GM19351 (cell line): ENCODE measurements at regions not wholly inside any gene's neighbourhood (a gene's known extent, or its start where the extent isn't known, plus 50 kb on each side); places are given as distances from the start of the nearest gene placed in this dataset.
"Not testable (repeated sequence)": the region's sequence is repeated elsewhere in the genome, so short reads cannot be mapped to it uniquely, and the experiment has no call there.

ENCODE experiments used
- ATAC-seq: cut with Tn5 transposase; IDR thresholded peaks from one replicate; pipeline ENCODE4 v1.9.1; 2021; ENCODE audit warnings: mild to moderate bottlenecking, moderate library complexity; ENCODE audit not compliant: unreplicated experiment

GRCh38 chr5:51802551-51803184, 419.4 kb downstream of the ISL1 start:
- no peak for ATAC-seq

- no peak for ATAC-seq
Measured at GRCh38 chr5:51806677-51807076, 423.4 kb downstream of the ISL1 start.

- ATAC-seq = no peak
Measured at GRCh38 chr5:51810592-51810991, 427.3 kb downstream of the ISL1 start.

- no peak for ATAC-seq
Measured at GRCh38 chr5:51811883-51812471, 428.7 kb downstream of the ISL1 start.

GRCh38 chr5:51814817-51815216, 431.6 kb downstream of the ISL1 start:
- ATAC-seq = not testable (repeated sequence)

- no peak for ATAC-seq
Measured at GRCh38 chr5:51816427-51816826, 433.2 kb downstream of the ISL1 start.

GRCh38 chr5:51821697-51822096, 438.4 kb downstream of the ISL1 start:
- no peak for ATAC-seq

GRCh38 chr5:51829230-51829629, 446.0 kb downstream of the ISL1 start:
- ATAC-seq = no peak

- ATAC-seq = no peak
Measured at GRCh38 chr5:51829691-51830090, 446.4 kb downstream of the ISL1 start.

GRCh38 chr5:51832934-51833470, 449.8 kb downstream of the ISL1 start:
- no peak for ATAC-seq

- ATAC-seq = no peak
Measured at GRCh38 chr5:51838459-51838858, 455.2 kb downstream of the ISL1 start.

GRCh38 chr5:51843893-51844292, 460.6 kb downstream of the ISL1 start:
- ATAC-seq = no peak

GRCh38 chr5:51846015-51846414, 462.8 kb downstream of the ISL1 start:
- no peak for ATAC-seq

GRCh38 chr5:51859624-51860023, 476.4 kb downstream of the ISL1 start:
- ATAC-seq = no peak

- no peak for ATAC-seq
Measured at GRCh38 chr5:51860532-51861018, 477.3 kb downstream of the ISL1 start.

GRCh38 chr5:51872144-51872543, 488.9 kb downstream of the ISL1 start:
- no peak for ATAC-seq

- ATAC-seq = no peak
Measured at GRCh38 chr5:51881901-51882300, 498.7 kb downstream of the ISL1 start.

- no peak for ATAC-seq
Measured at GRCh38 chr5:51882647-51883046, 499.4 kb downstream of the ISL1 start.

- no peak for ATAC-seq
Measured at GRCh38 chr5:51889703-51890102, 506.5 kb downstream of the ISL1 start.

- no peak for ATAC-seq
Measured at GRCh38 chr5:51890435-51891116, 507.3 kb downstream of the ISL1 start.

GRCh38 chr5:51892680-51893079, 509.4 kb downstream of the ISL1 start:
- no peak for ATAC-seq

GRCh38 chr5:51895834-51896233, 512.6 kb downstream of the ISL1 start:
- ATAC-seq = no peak
